GM18505 (cell line): ENCODE measurements at regions not wholly inside any gene's neighbourhood (a gene's known extent, or its start where the extent isn't known, plus 50 kb on each side); places are given as distances from the start of the nearest gene placed in this dataset.
"Not testable (repeated sequence)": the region's sequence is repeated elsewhere in the genome, so short reads cannot be mapped to it uniquely, and the experiment has no call there.

Experiments
- ATAC-seq: cut with Tn5 transposase; IDR thresholded peaks from one replicate; pipeline ENCODE4 v1.9.1; 2021; ENCODE audit not compliant: unreplicated experiment
- POLR2A ChIP-seq: IDR thresholded peaks from 4 replicates; pipeline ENCODE4 v1.6.1; 2011; ENCODE audit warnings: borderline replicate concordance; ENCODE audit not compliant: insufficient read depth, insufficient read length; ENCODE audit errors: extremely low read depth

DNA sequence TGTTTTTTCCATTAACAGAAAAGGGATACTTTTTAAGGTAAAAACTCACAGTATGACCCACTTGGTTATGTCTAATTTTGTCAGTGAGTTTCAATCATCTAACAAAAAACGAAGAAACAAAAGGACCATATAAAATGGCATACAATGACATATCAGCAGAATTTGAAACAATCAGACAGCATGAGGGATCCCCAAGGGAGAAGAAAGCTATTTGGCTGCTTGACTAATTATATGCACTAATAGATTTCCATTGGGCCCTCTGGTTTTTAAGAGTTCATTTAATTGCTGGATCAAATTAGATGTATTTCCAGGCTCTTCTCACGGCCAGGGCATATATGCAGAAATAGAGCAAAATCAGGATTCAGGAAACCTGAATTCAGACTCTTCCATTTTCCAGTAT is 376.4 kb upstream of the GBE1 start:
- no peak for TF ChIP-seq POLR2A
- ATAC-seq, result no peak

DNA sequence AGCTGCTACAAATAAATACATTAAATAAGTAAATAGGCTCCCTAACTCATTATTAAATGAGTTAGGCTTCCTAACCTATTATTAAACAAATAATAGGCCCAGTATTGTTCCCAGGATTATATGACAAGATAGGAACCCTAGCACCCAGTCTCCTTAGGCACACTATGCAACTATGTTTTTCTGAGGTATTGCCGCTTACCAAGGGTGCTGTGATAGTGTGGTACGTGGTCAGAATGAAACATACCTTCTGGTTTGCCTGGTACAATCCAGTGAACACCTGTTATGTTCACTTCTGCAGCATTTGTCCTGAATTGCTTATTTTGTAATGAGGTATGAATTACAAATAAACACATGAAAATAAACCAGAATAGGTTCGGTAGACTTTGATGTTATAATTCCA is 375.6 kb upstream of the GBE1 start:
- no peak for TF ChIP-seq POLR2A
- ATAC-seq, result no peak

DNA sequence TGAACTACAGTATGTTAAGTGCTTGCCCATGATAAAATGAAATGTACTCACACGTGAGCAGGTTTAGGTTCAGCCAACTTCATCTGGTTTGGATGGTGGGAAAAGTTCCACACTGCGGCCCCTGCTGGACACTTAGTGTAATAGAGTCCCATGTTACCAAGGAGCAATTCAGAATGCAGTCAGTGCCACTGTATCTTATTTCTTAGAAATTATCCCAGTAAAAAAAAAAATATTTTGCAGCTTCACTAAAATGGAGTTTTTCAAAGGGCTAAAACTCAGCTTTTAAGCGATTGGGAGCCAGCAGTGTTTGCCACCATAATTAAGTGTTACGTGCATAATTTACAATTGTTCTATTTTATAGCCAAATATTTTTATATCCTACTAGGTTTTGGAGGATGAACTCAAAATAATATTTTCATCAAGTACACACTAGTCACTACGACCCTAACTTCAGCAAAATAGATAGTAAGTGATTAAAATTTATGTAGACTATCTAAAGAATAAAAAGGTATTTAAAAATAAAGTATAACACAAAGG is 371.7 kb upstream of the GBE1 start:
- TF ChIP-seq POLR2A, result no peak
- peak; percentile 80 for ATAC-seq

DNA sequence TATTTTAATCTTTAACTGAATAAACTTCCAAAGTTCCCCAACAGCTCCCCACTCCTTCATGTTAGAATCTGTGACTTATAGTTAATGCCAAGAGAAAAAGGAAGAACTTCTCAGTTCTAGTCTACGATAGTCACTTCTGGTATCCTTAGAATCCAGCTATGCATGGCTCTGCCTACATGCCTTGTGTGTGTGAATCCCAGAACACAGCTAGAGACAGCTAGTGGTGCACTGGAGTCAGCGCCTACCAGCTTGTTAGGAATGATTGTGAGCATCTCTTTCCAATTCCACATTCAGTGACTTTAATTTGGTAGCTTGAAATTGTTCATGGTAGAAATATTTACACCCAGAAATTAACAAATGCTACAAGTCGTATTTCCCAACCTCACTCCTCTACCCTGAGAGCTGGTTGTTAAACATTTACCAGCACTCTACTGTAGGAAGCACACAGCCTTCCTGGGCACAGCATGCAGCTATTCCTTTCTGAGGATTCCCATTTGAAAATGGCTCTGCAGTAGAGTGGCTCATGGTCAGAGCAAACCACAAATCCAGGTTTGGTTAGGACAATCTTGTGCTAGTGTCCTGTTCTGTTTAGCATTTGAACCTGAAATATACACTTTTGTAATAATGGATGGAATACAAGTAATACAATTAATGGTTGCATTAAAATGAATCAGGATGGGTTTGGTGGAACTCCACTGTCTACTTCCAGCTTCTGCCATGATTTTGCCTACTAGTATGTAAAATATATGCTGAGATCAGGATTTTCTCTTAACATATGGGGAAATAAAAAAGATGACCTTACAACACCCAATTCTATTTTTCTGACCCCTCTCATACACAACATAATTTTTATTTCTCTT is 371.0 kb upstream of the GBE1 start:
- no peak for ATAC-seq
- no peak for TF ChIP-seq POLR2A

DNA sequence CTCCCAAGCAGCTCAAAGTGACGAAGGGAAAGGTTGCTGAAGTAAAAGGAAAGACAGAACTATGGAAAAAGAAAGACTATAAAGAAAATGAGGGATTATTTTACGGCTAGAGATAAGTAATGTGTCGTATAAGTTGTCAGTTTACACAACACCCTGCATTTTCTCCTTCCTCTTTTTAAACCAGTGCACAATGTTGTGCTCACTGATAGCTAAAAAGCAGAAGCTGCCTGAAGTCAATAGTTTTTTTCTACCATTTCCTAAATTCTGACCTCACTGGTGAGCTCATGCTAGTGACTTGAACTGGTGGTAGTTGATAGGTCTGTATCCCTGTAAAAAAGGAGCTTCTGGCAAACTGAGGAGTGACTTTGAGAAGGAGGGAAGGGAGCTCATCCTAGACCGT is 368.6 kb upstream of the GBE1 start:
- peak; percentile 55 for ATAC-seq
- no peak for TF ChIP-seq POLR2A

DNA sequence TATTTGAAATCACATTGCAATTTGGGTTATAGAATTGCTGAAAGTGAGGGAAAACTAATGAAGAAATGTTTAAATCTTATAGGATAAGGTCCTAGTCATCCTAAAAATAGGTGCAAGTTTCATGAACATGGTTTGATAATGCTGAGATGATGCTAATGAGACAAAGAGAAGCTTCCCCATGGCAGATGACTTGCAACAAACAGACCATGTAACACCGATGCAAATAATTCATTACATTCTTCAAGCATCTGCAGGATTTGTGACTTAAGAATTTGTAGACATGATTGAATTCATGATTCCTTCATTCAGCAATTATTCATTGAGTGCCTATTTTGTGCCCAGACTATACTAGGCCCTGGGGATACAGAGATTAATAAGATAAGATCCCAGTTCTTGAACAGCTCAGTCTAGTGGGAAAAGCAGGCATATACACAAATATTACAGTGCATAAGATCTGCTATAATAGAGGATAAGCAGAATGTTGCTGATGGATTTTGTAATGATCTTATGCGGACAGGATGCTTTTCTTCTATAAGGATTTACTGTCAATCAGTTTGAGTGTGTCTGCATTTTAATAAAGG is 367.9 kb upstream of the GBE1 start:
- ATAC-seq, result no peak
- TF ChIP-seq POLR2A, result no peak

DNA sequence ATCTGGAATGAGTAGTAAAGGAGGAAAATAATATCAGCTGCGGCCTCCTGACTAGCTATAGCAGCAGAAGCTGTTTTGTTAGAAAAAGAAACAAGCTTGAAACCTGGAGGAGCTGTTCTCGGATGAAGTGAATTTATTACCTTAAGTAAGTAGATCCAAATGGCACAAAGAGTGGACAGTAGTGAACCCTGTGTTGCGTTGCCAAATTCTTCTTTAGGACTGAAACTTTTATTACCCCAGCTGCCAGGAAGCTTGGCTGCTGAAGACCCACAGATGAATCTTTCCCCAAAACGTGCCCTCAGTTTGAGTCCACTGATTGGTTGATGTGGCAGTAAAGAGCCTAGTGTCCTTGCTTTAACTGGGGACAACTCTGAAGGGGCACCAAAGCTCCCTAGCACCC is 366.8 kb upstream of the GBE1 start:
- no peak for TF ChIP-seq POLR2A
- ATAC-seq, result no peak

DNA sequence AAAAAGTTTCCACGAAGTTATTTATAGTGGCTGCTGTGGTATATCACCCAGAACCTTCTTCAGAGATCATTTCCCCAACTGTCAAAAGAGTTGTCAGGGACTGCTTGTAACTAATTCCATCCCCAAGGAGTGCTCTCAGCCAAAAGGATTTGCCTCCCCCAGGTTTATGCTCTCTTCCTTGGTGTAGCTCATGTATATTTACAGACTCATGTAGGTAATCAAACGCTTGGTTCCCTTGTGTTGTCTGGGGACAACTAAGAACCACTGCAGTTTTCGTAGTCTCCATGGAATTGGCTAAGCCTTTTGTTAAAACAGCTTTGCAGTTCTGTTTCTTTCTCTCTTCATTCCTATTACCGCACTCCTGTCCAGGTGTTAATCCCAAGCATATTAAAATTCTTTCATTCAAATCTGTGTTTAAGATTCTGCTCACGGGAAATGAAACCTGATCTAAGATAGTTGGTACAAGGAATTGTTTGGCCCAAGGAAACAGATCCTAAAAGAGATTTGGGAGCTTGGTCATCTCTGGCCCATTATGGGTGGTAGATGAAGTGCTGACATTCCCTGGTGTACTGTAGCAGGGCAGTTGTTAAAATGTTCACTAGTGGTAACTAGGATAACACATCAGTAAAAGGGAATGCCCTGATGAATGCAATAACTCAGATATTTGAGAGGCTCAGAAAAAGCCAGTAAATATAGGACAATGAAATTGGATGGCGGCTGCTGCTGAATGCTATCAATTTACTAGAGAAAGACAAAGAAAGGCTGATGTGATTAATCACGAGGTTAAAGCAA is 361.3 kb upstream of the GBE1 start:
- no peak for TF ChIP-seq POLR2A
- no peak for ATAC-seq

DNA sequence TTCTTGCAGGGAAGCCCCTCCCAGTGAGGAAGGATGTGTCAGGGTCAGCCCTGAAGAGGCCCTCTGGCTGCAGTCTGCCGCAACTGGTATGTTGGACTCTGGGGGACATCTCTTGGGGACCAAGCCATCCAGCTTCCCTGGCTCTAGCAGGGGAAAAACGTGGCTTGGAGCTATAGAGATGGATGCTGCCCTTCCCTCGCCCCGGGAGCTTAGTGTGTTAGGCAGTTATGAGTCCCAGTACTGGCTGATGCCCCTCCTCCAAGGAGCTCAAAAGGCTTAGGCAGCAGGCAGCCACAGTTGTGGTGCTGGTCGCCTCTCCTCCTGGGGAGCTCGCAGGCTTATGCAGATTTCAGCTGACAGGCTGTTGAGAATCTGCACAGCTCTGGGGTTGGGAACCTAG is 353.1 kb upstream of the GBE1 start:
- no peak for ATAC-seq
- TF ChIP-seq POLR2A, result no peak

DNA sequence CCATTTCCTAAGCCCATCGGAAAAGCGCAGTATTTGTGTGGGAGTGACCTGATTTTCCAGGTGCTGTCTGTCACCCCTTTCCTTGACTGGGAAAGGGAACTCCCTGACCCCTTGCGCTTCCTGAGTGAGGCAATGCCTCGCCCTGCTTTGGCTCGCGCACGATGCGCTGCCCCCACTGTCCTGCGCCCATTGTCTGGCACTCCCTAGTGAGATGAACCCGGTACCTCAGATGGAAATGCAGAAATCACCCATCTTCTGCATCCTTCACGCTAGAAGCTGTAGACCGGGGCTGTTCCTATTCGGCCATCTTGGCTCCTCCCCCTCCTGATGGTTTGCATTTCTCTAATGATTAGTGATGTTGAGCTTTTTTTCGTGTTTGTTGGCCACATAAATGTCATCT is 349.3 kb upstream of the GBE1 start:
- ATAC-seq, result not testable (repeated sequence)

DNA sequence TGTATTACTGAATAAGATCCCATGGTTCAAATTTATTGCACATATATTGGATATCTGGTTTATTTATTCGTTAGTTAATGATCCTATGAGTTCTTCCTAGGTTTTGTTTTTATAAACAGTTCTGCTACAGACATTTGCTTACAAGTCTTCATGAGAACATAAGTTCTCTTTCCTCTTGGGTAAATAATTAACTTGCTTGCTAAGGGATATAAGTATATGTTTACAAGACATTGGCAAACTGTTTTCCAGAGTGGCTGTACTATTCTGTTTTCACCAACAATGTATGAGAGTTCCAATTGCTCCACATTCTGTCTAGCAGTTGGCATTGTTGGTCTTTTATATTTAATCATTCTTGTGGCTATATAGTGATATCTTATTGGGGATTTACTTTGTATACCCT is 341.8 kb upstream of the GBE1 start:
- ATAC-seq, result no peak
- TF ChIP-seq POLR2A, result no peak

DNA sequence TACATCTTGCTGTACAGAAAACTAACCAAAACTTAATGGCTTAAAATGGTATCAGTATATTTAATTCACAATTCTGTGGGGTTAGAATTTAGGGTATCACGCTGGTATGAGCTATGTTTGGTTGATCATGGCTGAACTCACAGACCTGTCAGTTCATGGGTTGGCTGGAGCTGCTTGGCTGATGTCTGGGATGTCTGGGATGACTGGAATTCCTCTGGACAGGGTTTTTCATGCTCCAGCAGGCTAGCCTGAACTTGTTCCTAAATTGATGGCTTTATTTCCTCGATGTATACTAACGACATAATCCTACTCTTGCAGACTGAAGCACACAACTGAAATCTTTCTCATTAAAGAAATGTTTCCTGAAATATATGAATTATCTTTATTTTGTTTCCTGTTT is 338.9 kb upstream of the GBE1 start:
- TF ChIP-seq POLR2A, result no peak
- ATAC-seq, result no peak

DNA sequence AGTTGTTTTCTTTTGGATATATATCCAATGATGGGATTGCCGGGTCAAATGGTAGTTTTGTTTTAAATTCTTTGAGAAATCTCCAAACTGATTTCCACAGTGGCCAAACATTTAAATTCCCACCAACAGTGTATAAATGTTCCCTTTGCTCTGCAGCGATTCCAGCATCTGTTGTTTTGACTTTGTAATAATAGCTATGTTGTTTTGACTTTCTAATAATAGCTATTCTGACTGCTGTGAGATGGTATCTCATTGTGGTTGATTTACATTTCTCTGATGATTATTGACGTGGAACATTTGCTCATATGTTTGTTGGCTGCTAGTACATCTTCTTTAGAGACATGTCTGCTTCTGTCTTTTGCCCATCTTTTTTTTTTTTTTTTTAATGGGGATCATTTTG is 332.2 kb upstream of the GBE1 start:
- TF ChIP-seq POLR2A, result no peak
- no peak for ATAC-seq
